GM19328 (cell line): ENCODE measurements at regions not wholly inside any gene's neighbourhood (a gene's known extent, or its start where the extent isn't known, plus 50 kb on each side); places are given as distances from the start of the nearest gene placed in this dataset.
"Not testable (repeated sequence)": the region's sequence is repeated elsewhere in the genome, so short reads cannot be mapped to it uniquely, and the experiment has no call there.

Experiments used
- ATAC-seq: cut with Tn5 transposase; IDR thresholded peaks from one replicate; pipeline ENCODE4 v1.9.1; 2021; ENCODE audit warnings: mild to moderate bottlenecking, moderate library complexity; ENCODE audit not compliant: unreplicated experiment

DNA sequence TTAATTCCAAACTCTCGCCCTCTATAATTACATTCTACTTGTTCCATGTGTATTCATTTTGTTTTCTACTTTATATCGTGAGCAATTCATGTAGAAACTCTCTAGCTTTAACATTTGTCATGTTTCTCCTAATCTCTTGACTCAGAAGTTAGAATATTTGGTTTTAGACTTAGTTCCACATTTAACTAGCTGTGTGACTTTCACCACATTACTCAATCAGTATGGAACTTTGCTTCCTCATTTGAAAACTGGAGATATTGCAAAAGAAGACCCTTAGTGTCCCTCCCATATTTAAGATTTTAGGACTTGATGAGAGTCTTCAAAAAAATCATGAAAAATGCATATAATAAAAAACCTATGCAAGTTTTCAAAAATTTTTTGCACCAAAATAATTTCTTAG, 447.5 kb downstream of the GXYLT1 start:
- ATAC-seq = no peak

DNA sequence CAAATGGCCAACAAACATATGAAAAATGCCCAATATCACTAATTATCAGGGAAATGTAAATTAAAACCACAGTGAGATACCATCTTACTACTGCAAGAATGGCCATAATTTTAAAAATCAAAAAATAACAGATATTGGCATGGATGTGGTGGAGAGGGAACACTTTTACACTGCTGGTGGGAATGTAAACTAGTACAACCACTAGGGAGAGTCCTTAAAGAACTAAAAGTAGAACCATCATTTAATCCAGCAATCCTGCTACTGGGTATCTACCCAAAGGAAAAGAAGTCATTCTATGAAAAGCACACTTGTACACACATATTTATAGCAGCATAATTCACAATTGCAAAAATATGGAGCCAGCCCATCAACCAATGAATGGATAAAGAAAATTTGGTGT, 459.7 kb downstream of the GXYLT1 start:
- no peak for ATAC-seq

DNA sequence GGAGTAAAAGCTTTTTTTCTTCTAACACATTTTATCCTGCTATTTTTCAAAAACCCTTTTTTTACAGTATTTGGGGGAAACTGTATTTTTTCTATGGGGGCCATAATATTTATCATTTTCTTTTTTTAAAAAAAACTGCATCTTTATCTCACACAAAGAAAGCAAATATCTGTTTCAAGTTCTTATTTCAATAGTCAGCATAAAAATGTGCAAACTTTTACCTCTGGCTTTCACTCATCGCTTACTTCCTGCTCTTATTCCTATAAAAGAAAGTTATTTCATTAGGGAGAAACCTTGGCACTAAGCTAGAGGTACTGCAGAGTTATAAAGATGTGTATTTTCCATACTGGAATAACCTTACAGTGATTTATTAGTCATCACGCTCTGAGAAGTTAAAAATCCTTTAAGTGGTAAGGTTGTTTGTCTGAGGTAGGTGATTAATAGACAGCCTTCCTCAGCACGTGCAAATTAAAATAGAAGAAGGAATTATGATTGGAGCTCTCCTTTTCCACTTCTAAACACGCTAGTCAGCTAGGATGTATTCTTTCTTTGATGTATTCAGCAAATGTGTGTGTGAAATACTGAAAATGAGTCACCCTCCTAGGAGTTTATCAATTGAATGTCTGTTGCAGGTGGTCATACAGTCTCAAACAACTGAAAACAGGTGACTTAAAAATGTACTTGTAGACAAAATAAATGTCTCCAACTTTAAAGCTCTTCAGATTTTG, 461.0 kb downstream of the GXYLT1 start:
- ATAC-seq = no peak

DNA sequence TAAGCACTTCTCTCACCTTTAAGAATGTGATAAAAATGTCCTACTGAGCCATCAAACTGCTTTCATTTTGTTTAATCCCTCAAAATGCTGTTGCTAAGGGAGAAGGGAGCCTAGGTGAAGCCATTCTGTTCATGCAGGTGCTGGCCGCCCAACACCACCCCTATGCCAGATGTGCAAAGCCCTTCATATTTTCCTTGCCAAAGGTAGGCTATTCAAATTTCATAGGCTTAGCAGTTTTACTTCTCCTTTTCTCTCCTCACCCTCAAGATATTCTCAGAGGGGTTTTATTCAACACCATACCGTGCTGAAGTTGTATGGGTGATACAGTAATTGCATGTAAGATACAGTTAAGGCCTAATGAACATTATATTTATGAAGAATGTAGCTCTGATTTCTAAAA, 461.7 kb downstream of the GXYLT1 start:
- ATAC-seq = peak; percentile 63

DNA sequence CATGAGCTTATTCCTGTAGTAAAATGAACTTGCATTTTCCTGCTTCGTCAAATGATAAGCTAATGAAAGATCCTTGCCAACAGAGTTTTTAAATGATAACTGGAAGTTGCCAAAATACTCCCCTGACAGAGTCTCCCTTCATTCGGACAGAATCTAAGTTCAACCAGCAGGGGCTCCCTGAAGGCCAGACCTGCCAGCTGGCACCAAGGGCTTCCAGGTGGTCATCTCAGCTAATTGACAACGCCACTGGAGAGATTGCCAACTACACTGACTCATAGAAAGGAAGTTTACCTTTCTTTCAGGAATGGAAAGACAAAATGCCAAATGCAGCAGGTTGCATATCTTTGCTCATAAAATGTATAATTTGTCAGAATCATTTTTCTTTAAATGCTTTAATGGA, 462.8 kb downstream of the GXYLT1 start:
- no peak for ATAC-seq

DNA sequence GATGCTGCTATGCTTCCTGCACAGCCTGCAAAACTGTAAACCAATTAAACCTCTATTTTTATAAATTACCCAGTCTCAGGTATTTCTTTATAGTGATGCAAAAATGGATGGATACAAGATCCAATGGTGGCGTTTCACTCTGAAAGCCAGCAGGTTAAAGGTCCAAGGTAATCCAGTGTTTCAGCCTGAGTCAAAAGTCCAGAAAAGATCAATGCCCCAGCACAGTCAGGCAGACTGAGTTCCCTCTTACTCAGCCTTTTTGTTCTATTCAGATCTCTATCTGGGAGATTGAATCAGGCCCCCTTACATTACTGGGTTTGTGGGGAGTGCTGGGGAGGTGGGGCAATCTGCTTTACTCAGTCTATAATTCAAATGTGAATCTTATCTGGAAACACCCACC, 464.5 kb downstream of the GXYLT1 start:
- ATAC-seq = no peak

DNA sequence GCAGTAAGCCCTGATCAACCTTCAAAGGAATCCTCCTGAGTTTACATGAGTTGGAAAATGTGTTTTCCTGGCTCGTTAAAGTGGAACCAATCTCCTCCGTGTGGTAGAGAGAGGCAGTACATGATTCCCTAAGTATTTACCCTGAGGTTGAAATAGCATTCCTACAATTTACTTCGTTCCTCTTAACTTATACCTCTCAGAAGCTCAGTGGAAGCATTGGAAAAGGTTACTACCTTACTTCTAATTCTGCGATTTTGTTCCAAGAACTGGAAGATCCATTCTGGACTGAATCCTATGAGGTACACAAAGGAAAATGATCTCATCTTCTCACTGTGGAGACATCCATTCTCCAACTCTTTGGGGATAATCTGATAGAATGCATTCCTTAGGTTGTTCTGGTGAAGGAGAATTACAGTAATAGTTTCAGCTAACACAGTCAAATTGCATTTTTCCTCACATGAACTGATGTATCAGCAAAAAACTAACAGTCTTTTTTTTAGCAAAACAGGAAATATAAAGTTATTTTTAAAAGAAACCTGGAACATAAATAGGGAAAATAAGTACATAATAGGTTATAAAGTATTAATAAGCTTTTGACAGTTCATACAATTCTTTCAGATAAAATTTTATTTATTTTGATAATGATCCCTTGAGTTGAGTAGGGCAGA, 475.6 kb downstream of the PDZRN4 start:
- no peak for ATAC-seq

DNA sequence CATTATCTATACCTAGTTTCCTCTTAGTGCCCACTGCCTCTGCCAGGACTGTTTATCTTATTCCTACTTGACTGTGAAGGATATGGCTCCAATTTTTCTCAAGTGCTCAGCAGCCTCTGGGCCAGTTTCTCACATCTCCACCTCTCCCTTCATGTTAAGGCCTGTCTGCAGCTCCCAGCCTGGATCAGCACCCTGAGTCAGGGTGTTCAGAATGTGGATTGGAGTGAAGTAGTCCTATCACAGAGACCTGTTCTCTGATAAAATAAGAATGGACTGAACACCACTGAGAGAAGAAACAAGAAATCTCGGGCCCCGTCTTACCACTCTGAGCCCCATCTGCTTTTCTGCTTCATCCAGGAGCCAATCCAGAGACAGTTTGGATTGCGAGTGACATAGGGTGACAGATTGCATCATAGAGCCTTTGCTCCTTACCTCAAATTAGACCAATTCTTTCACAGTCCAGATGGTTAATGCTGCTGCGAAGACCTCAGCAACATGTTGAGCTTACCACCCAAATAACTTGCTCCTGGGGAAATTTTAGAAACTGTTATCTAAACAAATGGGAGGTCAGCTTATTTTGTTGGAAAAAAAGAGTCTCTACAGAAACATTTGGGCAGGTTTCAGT, 473.1 kb downstream of the PDZRN4 start:
- ATAC-seq = no peak

DNA sequence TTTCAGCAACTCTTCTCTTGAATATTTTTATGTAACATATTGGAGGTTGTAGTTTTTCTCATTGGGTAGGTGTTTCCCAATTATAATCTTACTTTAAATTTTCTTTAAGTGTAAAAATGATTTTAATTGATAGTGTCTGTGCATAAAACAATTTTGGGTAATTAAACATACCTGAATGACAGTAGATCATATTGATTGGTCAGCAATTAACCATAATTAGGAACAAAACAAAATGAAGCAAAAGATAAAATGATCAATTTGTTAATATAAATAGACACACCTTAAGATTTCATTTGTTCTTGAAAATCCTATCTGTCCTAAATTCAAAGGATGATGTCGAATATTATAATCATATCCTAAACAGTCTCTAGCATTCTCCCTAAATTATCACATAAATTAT, 468.3 kb downstream of the PDZRN4 start:
- ATAC-seq = no peak

DNA sequence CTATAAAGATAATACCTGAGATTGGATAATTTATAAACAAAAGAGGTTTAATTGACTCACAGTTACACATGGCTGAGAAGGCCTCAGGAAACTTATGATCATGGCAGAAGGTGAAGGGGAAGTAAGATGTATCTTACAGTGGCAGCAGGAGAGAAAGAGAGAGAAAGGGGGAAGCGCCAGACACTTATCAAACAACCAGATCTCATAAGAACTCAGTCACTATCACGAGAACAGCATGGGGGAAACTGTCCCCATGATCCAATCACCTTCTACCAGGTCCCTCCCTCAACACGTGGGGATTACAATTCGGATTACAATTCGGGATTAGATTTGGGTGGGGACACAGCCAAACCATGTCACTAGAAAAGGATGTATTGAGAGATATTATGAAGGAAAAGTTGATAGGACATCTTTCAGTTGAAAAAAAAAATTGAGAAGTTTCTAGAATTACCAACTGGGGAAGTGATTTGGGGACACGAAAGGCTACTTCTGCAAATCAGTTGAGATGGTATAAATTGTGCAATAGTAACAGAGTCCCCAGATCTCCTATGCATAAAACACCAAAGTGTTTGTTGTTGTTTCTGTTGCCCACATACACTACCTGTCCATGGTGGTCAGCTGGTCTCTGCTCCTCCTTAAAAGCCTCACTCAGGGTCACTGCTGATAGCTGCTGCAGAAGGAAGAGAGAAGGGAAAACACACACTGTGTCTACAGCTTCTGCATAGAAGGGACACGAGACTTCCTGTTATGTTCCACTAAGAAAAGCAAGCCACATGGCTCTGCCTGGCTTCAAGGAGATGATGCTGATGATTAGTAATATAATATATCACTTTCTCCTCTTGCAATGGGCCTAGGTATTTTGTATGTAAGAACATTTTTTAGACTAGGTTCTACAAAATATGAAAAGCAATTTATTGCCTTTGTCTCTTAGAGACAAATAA, 465.5 kb downstream of the PDZRN4 start:
- no peak for ATAC-seq

DNA sequence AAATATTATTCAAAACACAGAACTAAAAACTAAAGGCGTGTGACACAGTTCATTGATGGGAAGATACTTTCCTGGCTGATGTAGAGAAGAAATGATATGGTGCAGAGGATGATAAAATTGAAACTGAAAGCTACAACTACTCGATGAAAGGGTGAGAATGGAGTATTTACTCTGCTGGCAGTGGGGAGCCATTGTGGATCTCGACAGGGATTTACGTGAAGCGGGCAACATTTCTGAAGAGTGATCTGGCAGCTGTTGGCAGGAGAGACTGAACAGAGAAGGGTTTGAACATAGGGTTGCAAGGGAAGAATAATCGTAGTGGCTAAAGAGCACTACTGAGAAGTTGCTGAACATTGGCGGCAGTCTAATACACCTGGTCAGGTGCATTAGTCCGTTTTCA, 464.9 kb downstream of the PDZRN4 start:
- ATAC-seq = no peak

DNA sequence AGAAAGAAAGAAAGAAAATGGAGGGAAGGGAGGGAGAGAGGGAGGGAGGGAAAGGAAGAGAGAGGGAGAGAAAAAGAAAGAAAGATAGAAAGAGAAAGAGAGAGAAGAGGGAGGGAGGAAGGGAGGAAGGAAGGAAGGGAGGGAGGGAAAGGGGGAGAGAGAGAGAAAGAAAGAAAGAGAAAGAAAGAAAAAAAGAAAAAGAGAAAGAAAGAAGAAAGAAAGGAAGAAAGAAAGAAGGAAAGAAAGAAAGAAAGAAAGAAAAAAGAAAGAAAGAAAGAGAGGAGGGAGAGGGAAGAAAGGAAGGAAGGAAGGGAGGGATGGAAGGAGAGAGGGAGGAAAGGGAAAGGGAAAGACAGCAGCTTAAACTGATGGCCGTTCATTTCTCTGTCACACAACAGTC, 457.5 kb downstream of the PDZRN4 start:
- ATAC-seq = no peak

DNA sequence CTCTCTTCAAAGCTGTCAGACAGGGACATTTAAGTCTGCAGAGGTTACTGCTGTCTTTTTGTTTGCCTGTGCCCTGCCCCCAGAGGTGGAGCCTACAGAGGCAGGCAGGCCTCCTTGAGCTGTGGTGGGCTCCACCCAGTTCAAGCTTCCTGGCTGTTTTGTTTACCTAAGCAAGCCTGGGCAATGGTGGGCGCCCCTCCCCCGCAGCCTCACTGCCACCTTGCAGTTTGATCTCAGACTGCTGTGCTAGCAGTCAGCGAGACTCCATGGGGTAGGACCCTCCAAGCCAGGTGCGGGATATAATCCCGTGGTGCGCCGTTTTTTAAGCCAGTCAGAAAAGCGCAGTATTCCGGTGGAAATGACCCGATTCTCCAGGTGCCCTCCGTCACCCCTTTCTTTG, 454.7 kb downstream of the PDZRN4 start:
- ATAC-seq = not testable (repeated sequence)

DNA sequence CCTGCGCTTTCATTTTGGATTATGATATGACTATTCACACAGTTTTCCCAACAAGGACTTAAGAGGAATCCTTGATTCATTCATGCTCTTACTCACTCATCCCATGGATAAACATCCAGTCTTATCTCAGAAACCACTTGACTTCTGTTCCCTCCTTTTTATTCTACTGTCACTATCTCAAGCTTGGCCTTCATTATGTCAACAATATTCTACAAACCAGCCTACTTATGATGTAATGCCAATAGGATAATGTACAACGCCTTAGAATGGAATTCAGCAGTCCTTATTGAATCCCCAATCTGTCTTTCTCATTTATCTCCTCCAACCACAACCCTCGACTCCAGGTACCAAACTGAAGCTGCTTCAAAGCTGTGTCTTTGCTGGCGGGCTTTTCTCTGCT, 448.5 kb downstream of the PDZRN4 start:
- ATAC-seq = no peak

DNA sequence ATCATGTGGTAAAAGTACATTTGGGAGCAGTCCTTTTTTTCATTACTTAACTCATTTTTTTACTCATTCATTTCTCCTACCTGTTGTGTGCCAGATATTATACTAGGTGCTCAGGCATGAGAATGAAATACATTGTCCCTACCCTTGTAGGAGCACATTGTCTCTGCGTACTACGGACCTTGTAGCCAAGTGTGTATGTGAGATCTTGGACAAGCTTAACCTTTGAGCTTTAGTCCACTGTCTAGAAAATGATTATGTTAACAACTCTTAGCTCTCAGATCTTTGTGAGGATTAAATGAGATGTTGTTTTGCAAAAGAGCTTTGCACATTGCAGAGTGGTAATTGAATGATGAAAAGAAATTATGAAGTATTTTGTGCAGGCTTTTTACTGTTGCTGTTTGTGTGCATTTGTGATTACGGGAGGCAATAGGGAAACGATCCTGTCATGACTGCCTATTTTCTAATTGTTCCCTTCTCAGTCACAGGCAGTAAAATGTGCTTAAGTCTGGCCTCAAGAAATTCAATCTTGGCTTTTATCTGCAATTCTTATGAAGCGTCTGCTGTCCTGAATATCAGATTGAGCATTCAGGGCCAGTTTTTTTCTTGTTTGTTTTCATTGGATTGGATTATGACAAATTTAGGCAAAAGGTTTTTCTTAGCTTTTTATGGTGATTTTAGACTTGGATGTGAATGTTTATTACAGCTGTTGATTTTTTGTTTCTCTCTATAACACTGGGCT, 447.7 kb downstream of the PDZRN4 start:
- no peak for ATAC-seq

DNA sequence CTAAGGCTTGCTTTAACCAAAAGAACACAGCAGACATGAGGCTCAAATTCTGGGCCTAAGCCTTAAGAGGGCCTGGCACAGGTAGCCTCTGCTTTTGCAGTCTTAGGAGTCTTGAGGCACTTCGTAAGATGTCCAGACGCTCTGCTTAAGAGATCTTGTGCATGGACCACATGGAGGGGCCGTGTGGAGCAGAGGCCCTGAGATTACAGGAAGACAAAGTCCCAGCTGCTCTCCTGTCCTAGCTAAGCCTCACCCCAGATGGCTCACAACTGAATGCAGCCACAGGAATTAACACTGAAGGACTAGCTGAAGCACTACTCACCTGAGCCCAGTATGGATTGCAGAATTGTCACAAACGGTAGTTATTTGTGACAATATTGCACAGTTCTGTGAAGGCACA, 446.0 kb downstream of the PDZRN4 start:
- ATAC-seq = no peak

DNA sequence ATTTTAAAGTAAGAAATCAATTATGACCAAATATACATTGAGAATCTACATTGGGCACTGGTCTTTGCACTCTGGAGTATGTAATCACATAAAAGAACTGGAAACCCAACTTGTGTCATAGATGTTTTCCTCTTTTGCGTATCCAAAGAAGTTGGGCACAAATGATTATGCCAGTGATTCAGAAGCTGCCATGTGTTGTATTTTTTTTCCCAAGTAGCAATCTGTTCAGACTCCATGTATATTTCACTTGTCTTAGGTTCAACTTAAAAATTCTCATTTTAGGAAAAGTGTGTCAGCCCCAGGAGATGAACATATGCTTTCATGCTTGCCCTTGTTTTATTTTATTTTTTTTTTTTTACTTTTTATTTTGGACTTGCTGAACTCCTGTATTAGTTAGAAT, 441.5 kb downstream of the PDZRN4 start:
- ATAC-seq = no peak

DNA sequence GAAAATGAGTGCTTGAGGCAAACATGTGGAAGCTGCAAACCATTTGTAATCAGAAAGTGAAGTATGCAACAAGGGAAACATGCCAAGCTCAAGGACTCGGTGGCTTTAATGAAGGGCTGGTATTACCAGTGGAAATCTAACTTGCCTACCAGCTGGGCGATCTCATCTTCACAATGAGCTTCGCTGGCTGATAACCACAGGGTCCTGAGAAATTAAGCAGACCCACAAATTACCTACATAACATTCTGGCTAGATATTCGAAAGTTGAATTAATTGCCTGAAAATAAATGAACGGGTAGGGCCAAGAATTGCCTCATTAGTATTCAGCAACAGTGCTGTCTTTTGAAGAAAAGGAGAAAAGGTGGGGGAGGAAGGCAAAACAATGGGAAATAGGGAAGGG, 439.4 kb downstream of the PDZRN4 start:
- no peak for ATAC-seq

DNA sequence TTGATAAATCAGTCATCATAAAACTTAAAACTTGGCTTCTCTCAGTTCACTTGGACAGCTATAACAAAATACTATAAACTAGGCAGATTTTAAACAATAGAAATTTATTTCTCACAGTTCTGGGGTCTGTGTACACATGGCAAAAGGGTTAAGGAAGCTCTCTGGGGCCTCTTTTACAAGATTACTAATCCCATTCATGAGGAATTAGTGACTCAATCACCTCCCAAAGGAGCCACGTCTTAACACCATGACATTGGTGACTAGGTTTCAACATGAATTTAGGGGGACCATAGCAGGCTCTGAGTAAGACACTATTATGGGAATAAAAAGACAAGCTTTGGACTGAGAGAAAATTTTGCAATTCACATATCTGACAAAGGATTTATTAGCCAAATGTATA, 436.5 kb downstream of the PDZRN4 start:
- ATAC-seq = no peak
